Fibroblast of pulmonary artery (primary cell): ENCODE measurements at regions not wholly inside any gene's neighbourhood (a gene's known extent, or its start where the extent isn't known, plus 50 kb on each side); places are given as distances from the start of the nearest gene placed in this dataset.

Experiments
- DNase-seq: peaks from one replicate; pipeline ENCODE4 v3.0.0-alpha.2; 2010; ENCODE audit warnings: low read depth
- H3K4me3 ChIP-seq: replicated peaks from 2 replicates; pipeline ENCODE4 v1.5.1; 2011; ENCODE audit warnings: low read depth, mild to moderate bottlenecking, control low read depth, low read length, moderate library complexity
- CTCF ChIP-seq: IDR thresholded peaks from 2 replicates; pipeline ENCODE4 v1.5.1; 2011; ENCODE audit warnings: mild to moderate bottlenecking, control low read depth, low read length, inconsistent platforms; ENCODE audit errors: missing control alignments

GRCh38 chr1:166270476-166271150, 103.8 kb upstream of the FAM78B start:
- no peak for DNase-seq
- TF ChIP-seq CTCF = no peak
- no peak overlapping the region for H3K4me3 ChIP-seq

- no peak for DNase-seq
- H3K4me3 ChIP-seq = no peak overlapping the region
- TF ChIP-seq CTCF = no peak
These were observed 104.3 kb upstream of the FAM78B start for GRCh38 chr1:166271151-166271538.

GRCh38 chr1:166272155-166272554, 105.4 kb upstream of the FAM78B start:
- no peak for TF ChIP-seq CTCF
- no peak overlapping the region for H3K4me3 ChIP-seq
- no peak for DNase-seq

- DNase-seq = no peak
- no peak for TF ChIP-seq CTCF
- H3K4me3 ChIP-seq = no peak overlapping the region
These were observed 106.0 kb upstream of the FAM78B start for GRCh38 chr1:166272851-166273250.

GRCh38 chr1:166273618-166274017, 106.8 kb upstream of the FAM78B start:
- no peak for DNase-seq
- H3K4me3 ChIP-seq = no peak overlapping the region
- no peak for TF ChIP-seq CTCF

- TF ChIP-seq CTCF = no peak
- H3K4me3 ChIP-seq = no peak overlapping the region
- DNase-seq = no peak
These were observed 115.8 kb upstream of the FAM78B start for GRCh38 chr1:166282391-166283137.

GRCh38 chr1:166283190-166283589, 116.4 kb upstream of the FAM78B start:
- DNase-seq = no peak
- no peak overlapping the region for H3K4me3 ChIP-seq
- TF ChIP-seq CTCF = no peak
